HEK293 (cell line): ENCODE measurements at regions not wholly inside any gene's neighbourhood (a gene's known extent, or its start where the extent isn't known, plus 50 kb on each side); places are given as distances from the start of the nearest gene placed in this dataset.

Source experiments
- CTCF ChIA-PET: fragments of 350-600 bp; formaldehyde crosslinking; extraction: SDS; loops from one replicate; lab custom pipeline; 2021; ENCODE audit warnings: antibody characterized with exemption; lab: Yijun Ruan, JAX
- POLR2A ChIA-PET: fragments of 300-600 bp; formaldehyde crosslinking; extraction: SDS; loops from one replicate; lab custom pipeline; 2020; ENCODE audit warnings: antibody characterized with exemption, inconsistent platforms; lab: Yijun Ruan, JAX
- H3K27ac ChIP-seq: fragments of 200-500 bp; sonication (Bioruptor generic); 2 replicates; pipeline ENCODE4 v1.5.1; 2014; ENCODE audit warnings: low read depth, low read length, control low read depth, inconsistent platforms; ENCODE audit errors: extremely low read depth
- H3K36me3 ChIP-seq, 2 experiments: fragments of 200-500 bp in 1 of 2; sonication (Bioruptor generic) in 1 of 2; 1 replicate in 1 of 2; 2 replicates in 1 of 2; pipeline ENCODE4 v1.5.1; 2014 to 2017; ENCODE audit warnings: inconsistent platforms in 2 of 2, low read length in 2 of 2; ENCODE audit not compliant: control insufficient read depth in 2 of 2, insufficient read depth in 1 of 2
- H3K4me1 ChIP-seq: fragments of 200-500 bp; sonication (Bioruptor generic); 2 replicates; pipeline ENCODE4 v1.5.1; 2014; ENCODE audit warnings: mild to moderate bottlenecking, low read length, inconsistent platforms; ENCODE audit not compliant: control insufficient read depth, insufficient read depth
- H3K4me3 ChIP-seq: 2 replicates; pipeline ENCODE4 v1.5.1; 2011; ENCODE audit warnings: low read depth, mild to moderate bottlenecking, control low read depth, low read length, moderate library complexity
- H3K9me3 ChIP-seq: fragments of 200-500 bp; sonication (Bioruptor generic); 2 replicates; pipeline ENCODE4 v1.5.1; 2014; ENCODE audit warnings: low read depth, low read length, inconsistent platforms; ENCODE audit not compliant: control insufficient read depth, insufficient read depth
- GFI1B ChIP-seq: fragments of 450-650 bp; formaldehyde crosslinking; IDR thresholded peaks from 2 replicates; pipeline ENCODE4 v1.5.1; 2016; ENCODE audit warnings: missing biosample characterization, missing genetic modification characterization
- HIC1 ChIP-seq: fragments of 450-650 bp; formaldehyde crosslinking; IDR thresholded peaks from 2 replicates; pipeline ENCODE4 v1.5.1; 2016; ENCODE audit warnings: missing biosample characterization, missing genetic modification characterization
- OSR2 ChIP-seq: fragments of 450-650 bp; formaldehyde crosslinking; IDR thresholded peaks from 2 replicates; pipeline ENCODE4 v1.5.1; 2016; ENCODE audit warnings: missing biosample characterization, missing genetic modification characterization
- PRDM2 ChIP-seq: fragments of 450-650 bp; formaldehyde crosslinking; IDR thresholded peaks from 2 replicates; pipeline ENCODE4 v1.5.1; 2016; ENCODE audit warnings: missing biosample characterization, missing genetic modification characterization, borderline replicate concordance
- SP3 ChIP-seq: fragments of 450-650 bp; formaldehyde crosslinking; IDR thresholded peaks from 2 replicates; pipeline ENCODE4 v1.5.1; 2016; ENCODE audit warnings: missing biosample characterization, missing genetic modification characterization
- ZBTB49 ChIP-seq: fragments of 450-650 bp; formaldehyde crosslinking; IDR thresholded peaks from 2 replicates; pipeline ENCODE4 v1.5.1; 2016; ENCODE audit warnings: missing biosample characterization, missing genetic modification characterization, low read depth
- ZFHX2 ChIP-seq: fragments of 450-650 bp; formaldehyde crosslinking; conservative IDR thresholded peaks from 2 replicates; pipeline ENCODE4 v1.5.1; 2016; ENCODE audit warnings: missing biosample characterization, missing genetic modification characterization
- ZNF146 ChIP-seq: fragments of 450-650 bp; formaldehyde crosslinking; IDR thresholded peaks from 2 replicates; pipeline ENCODE4 v1.5.1; 2016; ENCODE audit warnings: missing biosample characterization, missing genetic modification characterization
- ZNF266 ChIP-seq: fragments of 450-650 bp; formaldehyde crosslinking; IDR thresholded peaks from 2 replicates; pipeline ENCODE4 v1.5.1; 2016; ENCODE audit warnings: missing biosample characterization, missing genetic modification characterization, low read depth
- ZNF292 ChIP-seq: fragments of 450-650 bp; formaldehyde crosslinking; IDR thresholded peaks from 2 replicates; pipeline ENCODE4 v1.5.1; 2016; ENCODE audit warnings: low read depth, missing biosample characterization, missing genetic modification characterization, borderline replicate concordance
- ZNF311 ChIP-seq: fragments of 450-650 bp; formaldehyde crosslinking; IDR thresholded peaks from 2 replicates; pipeline ENCODE4 v1.5.1; 2017; ENCODE audit warnings: missing biosample characterization, missing genetic modification characterization, borderline replicate concordance
- ZNF37A ChIP-seq: fragments of 450-650 bp; IDR thresholded peaks from 2 replicates; pipeline ENCODE4 v1.5.1; 2018; ENCODE audit warnings: missing biosample characterization, missing genetic modification characterization
- ZNF48 ChIP-seq: fragments of 450-650 bp; formaldehyde crosslinking; IDR thresholded peaks from 2 replicates; pipeline ENCODE4 v1.5.1; 2016; ENCODE audit warnings: missing biosample characterization, missing genetic modification characterization
- ZNF510 ChIP-seq: fragments of 450-650 bp; formaldehyde crosslinking; IDR thresholded peaks from 2 replicates; pipeline ENCODE4 v1.5.1; 2018; ENCODE audit warnings: mild to moderate bottlenecking, missing genetic modification characterization, missing biosample characterization; ENCODE audit not compliant: insufficient replicate concordance
- ZNF596 ChIP-seq: fragments of 450-650 bp; IDR thresholded peaks from 2 replicates; pipeline ENCODE4 v1.5.0; 2018; ENCODE audit warnings: missing biosample characterization, mild to moderate bottlenecking, missing genetic modification characterization, moderate library complexity
- ZNF670 ChIP-seq: fragments of 450-650 bp; formaldehyde crosslinking; IDR thresholded peaks from 2 replicates; pipeline ENCODE4 v1.5.1; 2016; ENCODE audit warnings: missing biosample characterization, missing genetic modification characterization, low read depth
- ZNF704 ChIP-seq: fragments of 450-650 bp; formaldehyde crosslinking; IDR thresholded peaks from 2 replicates; pipeline ENCODE4 v1.5.1; 2016; ENCODE audit warnings: missing biosample characterization, missing genetic modification characterization
- ZNF707 ChIP-seq: fragments of 450-650 bp; formaldehyde crosslinking; IDR thresholded peaks from 2 replicates; pipeline ENCODE4 v1.5.1; 2016; ENCODE audit warnings: missing biosample characterization, missing genetic modification characterization
- ZNF837 ChIP-seq: fragments of 450-650 bp; formaldehyde crosslinking; IDR thresholded peaks from 2 replicates; pipeline ENCODE4 v1.5.1; 2016; ENCODE audit warnings: missing biosample characterization, missing genetic modification characterization

- no peak for TF ChIP-seq ZNF704 (tag by site-specific recombination)
Observed at GRCh38 chr11:11170352-11171084, 182.5 kb downstream of the CSNK2A3 start (continued).

GRCh38 chr11:11169715-11170351 is 183.2 kb downstream of the CSNK2A3 start:
- H3K4me1 ChIP-seq: no peaks in the 10 kb centered on the region
- no peak overlapping the region for H3K4me3 ChIP-seq
- no peak overlapping the region for H3K27ac ChIP-seq
- ChIA-PET CTCF (no interaction called here), POLR2A (no interaction called here)
- H3K9me3 ChIP-seq: no peaks in the 10 kb centered on the region
- no peaks in the 10 kb centered on the region for H3K36me3 ChIP-seq
- TF ChIP-seq ZNF266 (tag by site-specific recombination) (no peak), ZFHX2 (tag by site-specific recombination) (no peak), ZNF37A (tag by site-specific recombination) (no peak), OSR2 (tag by site-specific recombination) (no peak), ZNF670 (no peak), HIC1 (tag by site-specific recombination) (no peak), ZNF48 (no peak), ZNF837 (no peak), ZNF596 (no peak), ZNF707 (tag by site-specific recombination) (no peak), ZNF311 (tag by site-specific recombination) (no peak), ZNF510 (tag by site-specific recombination) (no peak), GFI1B (no peak), ZNF292 (tag by site-specific recombination) (no peak), ZNF146 (tag by site-specific recombination) (no peak), ZBTB49 (no peak), PRDM2 (no peak), SP3 (tag by site-specific recombination) (no peak)
